ENCODE measurements at regions not wholly inside any gene's neighbourhood (a gene's known extent, or its start where the extent isn't known, plus 50 kb on each side); places are given as distances from the start of the nearest gene placed in this dataset.

GRCh38 chr12:126114441-126114840 lies 1049.2 kb downstream of the AACS start:
- peaks cover 0 to under 1% (median 0%) of the 10 kb centered on the region in 9 donors for H3K27me3 ChIP-seq
- TF ChIP-seq CTCF (IDR thresholded peaks at IDR 0.05) (no peak), POLR2A (IDR thresholded peaks at IDR 0.05) (no peak)
- no peaks in the 10 kb centered on the region for H3K9me3 ChIP-seq
- no peak for DNase-seq
- H3K27ac ChIP-seq, result no peak overlapping the region
- no peaks in the 10 kb centered on the region for H3K36me3 ChIP-seq
- no peaks in the 10 kb centered on the region for H3K4me1 ChIP-seq
- no peak for ATAC-seq
- no peak overlapping the region for H3K4me3 ChIP-seq
- WGBS, 4 donors, result 58 to 68% (median 65%) methylated on average over 5 of the region's 5 CpGs
- intact Hi-C loops (cut with DNase I), result no loop called here

- Histone ChIP-seq H3K36me3 (no peaks in the 10 kb centered on the region), H3K27me3 (peaks cover 0 to 13% (median 0%) of the 10 kb centered on the region in 9 donors), H3K27ac (no peak overlapping the region), H3K9me3 (no peaks in the 10 kb centered on the region), H3K4me1 (no peaks in the 10 kb centered on the region), H3K4me3 (no peak overlapping the region)
- DNase-seq (no peak), ATAC-seq (no peak)
- no peak for TF ChIP-seq POLR2A (IDR thresholded peaks at IDR 0.05)
- no peak for TF ChIP-seq CTCF (IDR thresholded peaks at IDR 0.05)
- WGBS, 4 donors, result 82 to 87% (median 85%) methylated on average over 3 of the region's 3 CpGs
- intact Hi-C loops (cut with DNase I), result no loop called here
Measured at GRCh38 chr12:126117502-126117901, 1052.3 kb downstream of the AACS start.

GRCh38 chr12:126139355-126139754 lies 1074.1 kb downstream of the AACS start:
- H3K36me3 ChIP-seq, result no peaks in the 10 kb centered on the region
- ATAC-seq (no peak), DNase-seq (no peak)
- no peak overlapping the region for H3K4me3 ChIP-seq
- WGBS, 4 donors, result 90 to 95% (median 94%) methylated on average over 5 of the region's 5 CpGs
- no peaks in the 10 kb centered on the region for H3K27me3 ChIP-seq
- intact Hi-C loops (cut with DNase I), result no loop called here
- no peaks in the 10 kb centered on the region for H3K4me1 ChIP-seq
- H3K9me3 ChIP-seq, result peaks cover 0 to 46% (median 27%) of the 10 kb centered on the region in 12 donors
- no peak overlapping the region for H3K27ac ChIP-seq
- TF ChIP-seq CTCF (IDR thresholded peaks at IDR 0.05), result no peak
- no peak for TF ChIP-seq POLR2A (IDR thresholded peaks at IDR 0.05)

DNA sequence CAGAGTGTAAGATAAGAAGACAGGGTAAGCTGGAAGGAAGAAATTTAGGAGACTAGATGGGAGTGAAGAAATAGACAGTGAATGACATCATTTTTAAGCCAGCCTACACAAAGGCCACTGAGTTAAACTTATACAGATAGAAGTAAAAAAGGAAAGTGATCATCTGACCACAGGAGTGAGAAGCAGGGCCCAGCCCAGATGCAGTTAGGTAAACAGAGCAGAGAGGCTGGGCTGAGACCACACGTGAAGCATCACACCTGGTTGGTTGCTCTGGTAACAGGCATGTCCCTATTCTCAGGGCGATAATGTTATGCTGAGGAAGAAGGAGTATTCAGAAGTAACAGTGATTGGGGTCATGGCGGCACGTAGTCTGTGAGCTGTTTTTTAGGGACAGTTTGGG lies 1079.4 kb downstream of the AACS start:
- H3K27me3 ChIP-seq, result no peaks in the 10 kb centered on the region
- H3K27ac ChIP-seq, result no peak overlapping the region
- DNase-seq (no peak), ATAC-seq (no peak)
- H3K4me1 ChIP-seq, result no peaks in the 10 kb centered on the region
- no peaks in the 10 kb centered on the region for H3K36me3 ChIP-seq
- intact Hi-C loops (cut with DNase I), result no loop called here
- H3K9me3 ChIP-seq, result peaks cover 0 to 12% (median 4%) of the 10 kb centered on the region in 12 donors
- 79 to 83% (median 79%) methylated on average over 4 of the region's 4 CpGs for WGBS, 4 donors
- no peak overlapping the region for H3K4me3 ChIP-seq
- TF ChIP-seq CTCF (IDR thresholded peaks at IDR 0.05), result no peak
- TF ChIP-seq POLR2A (IDR thresholded peaks at IDR 0.05), result no peak

Data from heart left ventricle (tissue), 16 donors.